HUES6 (cell line): ENCODE measurements at regions not wholly inside any gene's neighbourhood (a gene's known extent, or its start where the extent isn't known, plus 50 kb on each side); places are given as distances from the start of the nearest gene placed in this dataset.
"Not testable (repeated sequence)": the region's sequence is repeated elsewhere in the genome, so short reads cannot be mapped to it uniquely, and the experiment has no call there.

Experiments used
- H3K27ac ChIP-seq: 2 replicates; pipeline ENCODE4 v1.7.0; 2013; ENCODE audit warnings: low read depth, mild to moderate bottlenecking, low read length, inconsistent platforms
- H3K27me3 ChIP-seq: 2 replicates; pipeline ENCODE4 v1.6.1; 2013; ENCODE audit warnings: low read length; ENCODE audit not compliant: control insufficient read depth, insufficient read depth
- H3K36me3 ChIP-seq: 2 replicates; pipeline ENCODE4 v1.6.1; 2013; ENCODE audit warnings: low read length; ENCODE audit not compliant: control insufficient read depth, insufficient read depth
- H3K4me1 ChIP-seq: 2 replicates; pipeline ENCODE4 v1.6.1; 2013; ENCODE audit warnings: low read length; ENCODE audit not compliant: control insufficient read depth, insufficient read depth
- H3K4me3 ChIP-seq: 2 replicates; pipeline ENCODE4 v1.5.1; 2013; ENCODE audit warnings: low read depth, low read length
- H3K9ac ChIP-seq: one replicate; pipeline ENCODE4 v1.6.1; 2013; ENCODE audit warnings: mild to moderate bottlenecking, low read length
- H3K9me3 ChIP-seq: 2 replicates; pipeline ENCODE4 v1.6.1; 2013; ENCODE audit warnings: low read depth, low read length; ENCODE audit not compliant: control insufficient read depth, insufficient read depth

- not testable (repeated sequence) for H3K27me3 ChIP-seq, H3K4me1 ChIP-seq, H3K9ac ChIP-seq, H3K27ac ChIP-seq, H3K36me3 ChIP-seq, H3K4me3 ChIP-seq, H3K9me3 ChIP-seq
These were observed 98.0 kb downstream of the CHRFAM7A start for GRCh38 chr15:30295150-30295844.

- H3K4me1 ChIP-seq, H3K9me3 ChIP-seq, H3K27ac ChIP-seq, H3K36me3 ChIP-seq, H3K9ac ChIP-seq, H3K4me3 ChIP-seq, H3K27me3 ChIP-seq: not testable (repeated sequence)
These were observed 89.4 kb downstream of the CHRFAM7A start for GRCh38 chr15:30303968-30304367.
